ENCODE measurements at regions not wholly inside any gene's neighbourhood (a gene's known extent, or its start where the extent isn't known, plus 50 kb on each side); places are given as distances from the start of the nearest gene placed in this dataset.

DNA sequence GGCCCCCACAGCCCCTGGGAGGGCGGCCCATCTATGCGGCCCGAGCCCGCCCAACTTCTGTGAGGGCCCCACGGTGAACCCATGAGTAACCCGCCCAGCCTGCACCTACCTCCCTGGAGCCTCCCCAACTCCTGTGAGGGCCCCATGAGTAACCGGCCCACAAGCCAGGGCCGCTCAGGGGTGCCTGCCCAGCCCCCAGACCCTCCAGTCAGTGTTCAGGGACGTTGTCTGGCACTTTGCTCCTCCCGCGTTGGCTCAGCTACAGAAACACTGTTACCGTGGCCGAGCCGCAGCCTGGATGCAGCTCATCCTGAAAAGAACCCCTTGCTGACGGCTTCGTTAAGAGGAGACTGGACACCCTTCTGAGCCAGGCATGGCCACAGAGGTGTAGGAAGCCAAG, 179.6 kb downstream of the BRD1 start:
- H3K4me2 ChIP-seq, result no peak overlapping the region
- Mint-ChIP-seq H3K36me3 (ENCODE audit: low read depth) (no peaks in the 10 kb centered on the region), H3K4me3 (no peak overlapping the region), H3K4me1 (no peaks in the 10 kb centered on the region), H3K27me3 (ENCODE audit: insufficient read depth, low read depth, poor library complexity) (no peaks in the 10 kb centered on the region), H3K9me3 (no peaks in the 10 kb centered on the region; the same call in 2 of the 3 replicates), H3K27ac (no peak overlapping the region)
- ATAC-seq (no peak), DNase-seq (ENCODE audit: low spot score) (no peak)
- no peaks in the 10 kb centered on the region for H3K27me3 ChIP-seq (ENCODE audit: insufficient read depth)
- no peaks in the 10 kb centered on the region for H3K4me1 ChIP-seq (ENCODE audit: insufficient read depth)
- no peak overlapping the region for H3K27ac ChIP-seq (ENCODE audit: low read depth)
- H4K20me1 ChIP-seq (replicated peaks; ENCODE audit: insufficient read depth), result no peaks in the 10 kb centered on the region
- no peaks in the 10 kb centered on the region for H3F3A ChIP-seq (replicated peaks; ENCODE audit: low read depth)
- TF ChIP-seq EZH2phosphoT487 (IDR thresholded peaks at IDR 0.05; ENCODE audit: unreplicated experiment), result no peak
- TF ChIP-seq JUNB (IDR thresholded peaks at IDR 0.05; ENCODE audit: unreplicated experiment), result no peak
- no peak for TF ChIP-seq ZNF331 (CRISPR knock-in tag; IDR thresholded peaks at IDR 0.05; ENCODE audit: low read depth)
- TF ChIP-seq EZH2 (IDR thresholded peaks at IDR 0.05; ENCODE audit: low read depth, unreplicated experiment), result no peak
- TF ChIP-seq ZNF462 (CRISPR knock-in tag; IDR thresholded peaks at IDR 0.05), result no peak
- TF ChIP-seq, protein P1, sequence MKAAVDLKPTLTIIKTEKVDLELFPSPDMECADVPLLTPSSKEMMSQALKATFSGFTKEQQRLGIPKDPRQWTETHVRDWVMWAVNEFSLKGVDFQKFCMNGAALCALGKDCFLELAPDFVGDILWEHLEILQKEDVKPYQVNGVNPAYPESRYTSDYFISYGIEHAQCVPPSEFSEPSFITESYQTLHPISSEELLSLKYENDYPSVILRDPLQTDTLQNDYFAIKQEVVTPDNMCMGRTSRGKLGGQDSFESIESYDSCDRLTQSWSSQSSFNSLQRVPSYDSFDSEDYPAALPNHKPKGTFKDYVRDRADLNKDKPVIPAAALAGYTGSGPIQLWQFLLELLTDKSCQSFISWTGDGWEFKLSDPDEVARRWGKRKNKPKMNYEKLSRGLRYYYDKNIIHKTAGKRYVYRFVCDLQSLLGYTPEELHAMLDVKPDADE (IDR thresholded peaks at IDR 0.05), result no peak
- no peak for TF ChIP-seq CREB1 (CRISPR knock-in tag; IDR thresholded peaks at IDR 0.05; ENCODE audit: low read depth)
- TF ChIP-seq NANOG (IDR thresholded peaks at IDR 0.05; ENCODE audit: borderline replicate concordance), result no peak
- no peak overlapping the region for H2AFZ ChIP-seq
- no peaks in the 10 kb centered on the region for H3K9me2 ChIP-seq (ENCODE audit: insufficient read depth)
- H3K36me3 ChIP-seq (ENCODE audit: insufficient read depth), result no peaks in the 10 kb centered on the region
- no peak overlapping the region for H3K4me3 ChIP-seq
- no peaks in the 10 kb centered on the region for H3K79me2 ChIP-seq (replicated peaks; ENCODE audit: insufficient read depth)

Measured in GM23338 (cell line).